CD14-positive monocyte (primary cell): ENCODE measurements at regions not wholly inside any gene's neighbourhood (a gene's known extent, or its start where the extent isn't known, plus 50 kb on each side); places are given as distances from the start of the nearest gene placed in this dataset.

Experiments
- DNase-seq, 3 donors: peaks; one replicate each; pipeline ENCODE4 v3.0.0-alpha.2; 2011 to 2022
- H2AFZ ChIP-seq: 2 replicates; pipeline ENCODE4 v1.6.0; 2012; ENCODE audit warnings: mild to moderate bottlenecking, low read depth, low read length, inconsistent platforms; ENCODE audit not compliant: insufficient read depth, poor library complexity, severe bottlenecking
- H3K27ac ChIP-seq, 2 donors: 1 replicate in 1 of 2; 2 replicates in 1 of 2; pipeline ENCODE4 v1.5.1; 2012 to 2013; ENCODE audit warnings: low read length in 2 of 2, control low read depth in 1 of 2, inconsistent platforms in 1 of 2, low read depth in 1 of 2, mild to moderate bottlenecking in 1 of 2
- H3K27me3 ChIP-seq, 2 donors: one replicate each; pipeline versions ENCODE4 v1.6.0 to v1.6.1; 2011 to 2013; ENCODE audit warnings: low read length in 2 of 2; ENCODE audit not compliant: control insufficient read depth in 2 of 2, insufficient read depth in 2 of 2
- H3K36me3 ChIP-seq, 2 donors: replicated peaks in 1 of 2; 1 replicate in 1 of 2; 2 replicates in 1 of 2; pipeline versions ENCODE4 v1.5.1 to v1.6.1; 2012 to 2013; ENCODE audit warnings: low read length in 2 of 2, control low read depth in 1 of 2, inconsistent platforms in 1 of 2, mild to moderate bottlenecking in 1 of 2; ENCODE audit not compliant: insufficient read depth in 2 of 2, control insufficient read depth in 1 of 2
- H3K4me1 ChIP-seq, 2 donors: 1 replicate in 1 of 2; 2 replicates in 1 of 2; pipeline versions ENCODE4 v1.5.1 to v1.6.1; 2012 to 2013; ENCODE audit warnings: low read length in 2 of 2, control low read depth in 1 of 2, inconsistent platforms in 1 of 2, mild to moderate bottlenecking in 1 of 2, moderate library complexity in 1 of 2; ENCODE audit not compliant: insufficient read depth in 2 of 2, control insufficient read depth in 1 of 2
- H3K4me2 ChIP-seq: replicated peaks from 2 replicates; pipeline ENCODE3; 2012; ENCODE audit warnings: low read length, moderate library complexity, mild to moderate bottlenecking; ENCODE audit not compliant: poor library complexity, severe bottlenecking; ENCODE audit errors: extremely low read depth
- H3K4me3 ChIP-seq, 3 experiments: fragments of 200-600 bp in 1 of 3; sonication (generic) in 1 of 3; replicated peaks in 1 of 3; 1 replicate in 2 of 3; 2 replicates in 1 of 3; pipeline ENCODE4 v1.5.1; 2011 to 2013; ENCODE audit warnings: low read length in 3 of 3, mild to moderate bottlenecking in 3 of 3, control low read depth in 2 of 3, low read depth in 2 of 3, inconsistent platforms in 1 of 3, moderate library complexity in 1 of 3
- H3K79me2 ChIP-seq: 2 replicates; pipeline ENCODE4 v1.6.0; 2012; ENCODE audit warnings: mild to moderate bottlenecking, control low read depth, inconsistent platforms, low read length, moderate library complexity; ENCODE audit not compliant: insufficient read depth
- H3K9ac ChIP-seq: 2 replicates; pipeline ENCODE4 v1.6.0; 2017; ENCODE audit warnings: low read length, mild to moderate bottlenecking; ENCODE audit not compliant: insufficient read depth, poor library complexity, severe bottlenecking
- H3K9me3 ChIP-seq, 2 donors: replicated peaks in 1 of 2; 1 replicate in 1 of 2; 2 replicates in 1 of 2; pipeline versions ENCODE4 v1.5.1 to v1.6.1; 2012 to 2013; ENCODE audit warnings: low read length in 2 of 2, control low read depth in 1 of 2; ENCODE audit not compliant: control insufficient read depth in 1 of 2, insufficient read depth in 1 of 2
- H4K20me1 ChIP-seq: 2 replicates; pipeline ENCODE4 v1.6.0; 2012; ENCODE audit warnings: mild to moderate bottlenecking, low read length, control low read depth, moderate library complexity; ENCODE audit not compliant: insufficient read depth
- H3K27ac Mint-ChIP-seq, 7 donors: one replicate each; pipeline ENCODE4 v1.8.0; 2020; ENCODE audit warnings: mild to moderate bottlenecking in 7 of 7, mixed read lengths in 7 of 7, moderate library complexity in 6 of 7, inconsistent platforms in 2 of 7
- H3K27me3 Mint-ChIP-seq, 3 donors: one replicate each; pipeline ENCODE4 v1.8.0; 2021 to 2022; ENCODE audit warnings: low read depth in 3 of 3, mild to moderate bottlenecking in 3 of 3, mixed read lengths in 3 of 3, moderate library complexity in 3 of 3, inconsistent platforms in 1 of 3
- H3K36me3 Mint-ChIP-seq, 2 donors: one replicate each; pipeline ENCODE4 v1.8.0; 2020; ENCODE audit warnings: mixed read lengths in 2 of 2, inconsistent platforms in 1 of 2, mild to moderate bottlenecking in 1 of 2
- H3K4me1 Mint-ChIP-seq: one replicate; pipeline ENCODE4 v1.8.0; 2020; ENCODE audit warnings: mild to moderate bottlenecking, mixed read lengths
- H3K4me3 Mint-ChIP-seq, 2 donors: one replicate each; pipeline ENCODE4 v1.8.0; 2020; ENCODE audit warnings: mild to moderate bottlenecking in 2 of 2, mixed read lengths in 2 of 2, moderate library complexity in 1 of 2
- H3K9me3 Mint-ChIP-seq, 7 donors: one replicate each; pipeline ENCODE4 v1.8.0; 2020 to 2022; ENCODE audit warnings: mixed read lengths in 7 of 7, mild to moderate bottlenecking in 6 of 7, moderate library complexity in 6 of 7, inconsistent platforms in 2 of 7
- WGBS: methylation state at CpG from one replicate; pipeline ENCODE4 v1.1.5; 2013; ENCODE audit warnings: missing lambda C conversion rate; ENCODE audit not compliant: insufficient coverage; 5-methylcytosine and 5-hydroxymethylcytosine counted together
- intact Hi-C, 2 donors: fragments of 100-400 bp; cut with micrococcal nuclease; formaldehyde crosslinking; loops; one replicate each; pipeline versions ENCODE4 v1.15.0 to v1.15.1; 2023
- TF ChIP-seq, protein P1 (sequence below): fragments of 200-600 bp; IDR thresholded peaks from one replicate; pipeline ENCODE4 v1.8.0; 2022; ENCODE audit warnings: antibody characterized with exemption, mild to moderate bottlenecking

GRCh38 chr10:9004736-9005135, 950.2 kb downstream of the GATA3 start:
- WGBS = no CpG with 5 or more reads among the region's 6 CpGs
- H3K9me3 Mint-ChIP-seq = peaks cover 2 to 5% (median 3%) of the 10 kb centered on the region in 7 donors
- Histone ChIP-seq H3K27me3 (no peaks in the 10 kb centered on the region), H3K9ac (no peak overlapping the region), H3K4me3 (no peak overlapping the region), H2AFZ (no peak overlapping the region), H3K27ac (no peak overlapping the region), H3K4me2 (peak overlapping the region; percentile 32), H3K36me3 (no peaks in the 10 kb centered on the region), H4K20me1 (no peaks in the 10 kb centered on the region), H3K4me1 (no peaks in the 10 kb centered on the region), H3K9me3 (no peaks in the 10 kb centered on the region), H3K79me2 (no peaks in the 10 kb centered on the region)
- TF ChIP-seq, protein P1, sequence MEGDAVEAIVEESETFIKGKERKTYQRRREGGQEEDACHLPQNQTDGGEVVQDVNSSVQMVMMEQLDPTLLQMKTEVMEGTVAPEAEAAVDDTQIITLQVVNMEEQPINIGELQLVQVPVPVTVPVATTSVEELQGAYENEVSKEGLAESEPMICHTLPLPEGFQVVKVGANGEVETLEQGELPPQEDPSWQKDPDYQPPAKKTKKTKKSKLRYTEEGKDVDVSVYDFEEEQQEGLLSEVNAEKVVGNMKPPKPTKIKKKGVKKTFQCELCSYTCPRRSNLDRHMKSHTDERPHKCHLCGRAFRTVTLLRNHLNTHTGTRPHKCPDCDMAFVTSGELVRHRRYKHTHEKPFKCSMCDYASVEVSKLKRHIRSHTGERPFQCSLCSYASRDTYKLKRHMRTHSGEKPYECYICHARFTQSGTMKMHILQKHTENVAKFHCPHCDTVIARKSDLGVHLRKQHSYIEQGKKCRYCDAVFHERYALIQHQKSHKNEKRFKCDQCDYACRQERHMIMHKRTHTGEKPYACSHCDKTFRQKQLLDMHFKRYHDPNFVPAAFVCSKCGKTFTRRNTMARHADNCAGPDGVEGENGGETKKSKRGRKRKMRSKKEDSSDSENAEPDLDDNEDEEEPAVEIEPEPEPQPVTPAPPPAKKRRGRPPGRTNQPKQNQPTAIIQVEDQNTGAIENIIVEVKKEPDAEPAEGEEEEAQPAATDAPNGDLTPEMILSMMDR = no peak
- DNase-seq = no peak
- intact Hi-C loops = no loop called here
- peaks cover 0 to 2% (median 0%) of the 10 kb centered on the region in 3 donors for H3K27me3 Mint-ChIP-seq
- H3K27ac Mint-ChIP-seq = no peak overlapping the region
- no peaks in the 10 kb centered on the region for H3K36me3 Mint-ChIP-seq
- H3K4me3 Mint-ChIP-seq = peak overlapping the region in 1 of 2 donors; percentile 80
- peaks cover 6% of the 10 kb centered on the region for H3K4me1 Mint-ChIP-seq

DNA sequence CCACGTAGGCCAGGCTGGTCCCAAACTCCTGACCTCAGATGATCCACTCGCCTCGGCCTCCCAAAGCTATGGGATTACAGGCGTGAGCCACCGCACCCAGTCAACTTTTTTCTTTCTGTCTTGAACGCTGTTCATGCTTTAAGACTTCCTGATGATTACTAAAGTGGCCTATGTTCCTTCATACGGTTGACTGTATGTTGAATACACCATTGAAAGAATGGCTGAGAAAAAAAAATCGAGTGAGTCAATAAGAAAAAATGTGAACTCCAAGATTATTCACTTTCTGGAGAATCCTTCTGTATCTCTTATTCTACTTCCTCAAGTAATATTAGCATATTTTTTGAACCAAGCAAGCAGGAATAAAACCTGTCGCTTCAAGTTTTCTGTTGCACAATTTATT, 955.0 kb downstream of the GATA3 start:
- no peak overlapping the region for H3K27ac Mint-ChIP-seq
- no peak for DNase-seq

More for the DNA sequence above, 955.0 kb downstream of the GATA3 start:
- H3K36me3 Mint-ChIP-seq = no peaks in the 10 kb centered on the region
- Histone ChIP-seq H3K9ac (no peak overlapping the region), H3K4me3 (no peak overlapping the region), H2AFZ (no peak overlapping the region), H3K4me2 (no peak overlapping the region), H3K27ac (no peak overlapping the region), H3K36me3 (no peaks in the 10 kb centered on the region), H3K4me1 (no peaks in the 10 kb centered on the region), H4K20me1 (no peaks in the 10 kb centered on the region), H3K9me3 (no peaks in the 10 kb centered on the region), H3K27me3 (no peaks in the 10 kb centered on the region), H3K79me2 (no peaks in the 10 kb centered on the region)
- H3K27me3 Mint-ChIP-seq = no peaks in the 10 kb centered on the region
- peaks cover 6% of the 10 kb centered on the region for H3K4me1 Mint-ChIP-seq
- H3K9me3 Mint-ChIP-seq = no peaks in the 10 kb centered on the region
- TF ChIP-seq, protein P1 = no peak
- 97% methylated on average over 5 of the region's 9 CpGs for WGBS
- intact Hi-C loops = no loop called here
- no peak overlapping the region for H3K4me3 Mint-ChIP-seq
